Epidermal melanocyte (primary cell): ENCODE measurements at regions not wholly inside any gene's neighbourhood (a gene's known extent, or its start where the extent isn't known, plus 50 kb on each side); places are given as distances from the start of the nearest gene placed in this dataset.
A peak's percentile ranks its signal among the peaks of the same experiment; 100 is the strongest.
"Not testable (repeated sequence)": the region's sequence is repeated elsewhere in the genome, so short reads cannot be mapped to it uniquely, and the experiment has no call there.

ENCODE experiments used
- DNase-seq: peaks from one replicate; pipeline ENCODE4 v3.0.0; 2011; ENCODE audit warnings: low spot score; ENCODE audit not compliant: insufficient read length

DNA sequence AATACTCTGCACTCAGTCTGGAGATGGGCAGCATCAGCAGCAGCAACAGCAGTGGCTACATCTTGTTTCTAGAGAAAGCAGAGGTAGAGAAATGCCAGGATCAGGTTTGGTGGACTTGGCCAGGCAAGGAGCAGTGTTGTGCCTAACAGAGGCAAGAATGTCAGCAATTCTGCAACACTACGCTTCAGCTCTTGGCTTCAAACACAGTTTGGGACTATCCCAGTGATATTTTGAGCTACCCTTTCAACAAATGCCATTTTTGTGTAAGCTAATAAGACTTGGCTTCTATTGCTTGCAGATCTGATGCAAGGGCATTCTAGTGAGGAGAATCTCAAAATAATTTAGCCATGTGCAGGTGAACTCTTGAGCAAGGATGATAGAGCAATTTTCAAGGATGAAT, 271.3 kb downstream of the PCDH20 start:
- DNase-seq, result no peak

DNA sequence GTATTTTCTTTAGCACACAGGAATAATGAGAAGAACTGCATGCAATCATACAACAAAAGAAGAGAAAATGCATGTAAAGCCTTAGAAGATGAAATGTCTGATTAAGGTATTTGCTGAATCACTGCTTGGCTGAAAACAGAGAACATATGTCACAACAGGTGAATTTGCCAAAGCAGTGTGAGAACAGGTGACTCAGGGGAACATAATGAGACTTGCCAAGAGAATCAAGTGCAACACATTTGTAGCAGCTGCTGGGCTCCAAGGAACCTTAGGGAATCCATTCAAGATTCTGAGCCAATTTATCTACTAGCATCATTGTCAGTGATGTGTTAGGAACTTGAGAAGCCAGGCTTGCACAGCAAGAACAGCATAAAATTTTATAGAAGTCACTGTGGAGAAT, 273.1 kb downstream of the PCDH20 start:
- no peak for DNase-seq

DNA sequence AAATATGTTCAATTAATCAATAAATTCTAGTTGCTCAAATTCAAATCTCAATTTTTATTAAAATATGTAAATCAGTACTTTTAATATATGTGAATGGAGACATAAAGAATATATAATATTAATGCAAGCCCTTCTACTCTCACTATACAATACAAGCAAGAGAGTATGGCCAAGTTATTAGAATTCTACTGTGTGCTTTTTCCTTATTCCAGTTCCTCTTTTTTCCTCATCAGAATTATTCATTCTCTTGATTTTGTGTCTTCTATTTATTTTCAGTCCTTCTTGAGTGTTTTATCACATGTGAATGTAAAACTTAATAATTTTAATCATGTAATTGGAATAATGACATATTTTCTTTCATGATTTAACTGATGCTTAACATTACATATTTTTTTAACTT, 276.8 kb downstream of the PCDH20 start:
- no peak for DNase-seq

DNA sequence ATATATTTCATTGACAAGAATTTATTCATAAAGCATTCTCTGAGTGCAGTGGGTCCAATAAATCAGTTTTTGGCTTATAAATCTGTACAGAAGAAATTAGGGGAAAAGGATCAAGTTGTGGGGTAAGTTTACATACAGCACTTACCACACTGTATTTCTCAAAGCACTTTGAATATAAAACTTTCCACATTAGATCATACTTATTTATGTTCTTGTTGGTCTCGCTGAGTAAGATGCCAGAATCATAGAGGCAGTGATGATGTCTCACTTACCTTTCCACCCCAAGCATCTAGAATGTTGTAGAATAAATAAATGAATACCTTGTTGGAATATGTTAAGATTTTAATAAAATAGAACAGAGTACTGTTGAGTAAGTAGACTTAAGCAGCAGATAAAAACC, 279.1 kb downstream of the PCDH20 start:
- DNase-seq, result no peak

DNA sequence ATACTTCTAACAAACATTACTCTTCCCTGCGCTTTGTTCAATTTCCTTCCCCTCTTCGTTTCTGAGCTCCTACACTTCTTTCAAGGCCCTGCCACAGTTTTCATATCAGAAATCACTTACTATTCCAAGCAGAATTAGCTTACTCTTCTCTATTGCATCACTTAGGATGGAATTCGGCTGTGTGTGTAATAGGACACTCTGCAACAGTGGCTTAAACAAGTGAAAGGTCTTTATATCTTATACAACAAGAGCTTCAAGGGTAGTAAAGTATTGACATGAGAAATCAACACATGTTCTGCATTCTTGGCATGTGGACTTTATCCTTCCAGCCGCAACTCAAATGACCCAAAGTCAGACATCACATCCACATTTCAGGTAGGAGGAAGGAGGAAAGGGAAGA, 279.6 kb downstream of the PCDH20 start:
- DNase-seq, result no peak

DNA sequence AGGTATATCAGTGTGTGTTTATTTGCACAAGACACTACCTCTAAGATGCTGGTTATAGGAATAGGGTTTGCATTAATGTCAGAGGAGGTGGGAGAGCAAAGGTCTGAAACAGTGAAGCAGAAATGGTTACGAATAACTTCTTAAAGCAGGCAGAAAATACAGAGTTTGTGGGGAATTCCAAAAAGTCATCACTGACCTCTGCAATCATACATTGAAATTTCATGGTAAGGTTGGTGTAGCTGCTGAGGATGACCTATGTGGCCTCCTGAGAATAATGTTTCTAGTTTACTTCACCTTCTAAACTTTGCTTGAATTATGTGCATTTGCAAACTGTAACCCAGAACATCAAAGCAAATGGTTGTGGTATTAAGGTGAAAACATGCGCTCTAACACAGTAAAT, 280.1 kb downstream of the PCDH20 start:
- no peak for DNase-seq

DNA sequence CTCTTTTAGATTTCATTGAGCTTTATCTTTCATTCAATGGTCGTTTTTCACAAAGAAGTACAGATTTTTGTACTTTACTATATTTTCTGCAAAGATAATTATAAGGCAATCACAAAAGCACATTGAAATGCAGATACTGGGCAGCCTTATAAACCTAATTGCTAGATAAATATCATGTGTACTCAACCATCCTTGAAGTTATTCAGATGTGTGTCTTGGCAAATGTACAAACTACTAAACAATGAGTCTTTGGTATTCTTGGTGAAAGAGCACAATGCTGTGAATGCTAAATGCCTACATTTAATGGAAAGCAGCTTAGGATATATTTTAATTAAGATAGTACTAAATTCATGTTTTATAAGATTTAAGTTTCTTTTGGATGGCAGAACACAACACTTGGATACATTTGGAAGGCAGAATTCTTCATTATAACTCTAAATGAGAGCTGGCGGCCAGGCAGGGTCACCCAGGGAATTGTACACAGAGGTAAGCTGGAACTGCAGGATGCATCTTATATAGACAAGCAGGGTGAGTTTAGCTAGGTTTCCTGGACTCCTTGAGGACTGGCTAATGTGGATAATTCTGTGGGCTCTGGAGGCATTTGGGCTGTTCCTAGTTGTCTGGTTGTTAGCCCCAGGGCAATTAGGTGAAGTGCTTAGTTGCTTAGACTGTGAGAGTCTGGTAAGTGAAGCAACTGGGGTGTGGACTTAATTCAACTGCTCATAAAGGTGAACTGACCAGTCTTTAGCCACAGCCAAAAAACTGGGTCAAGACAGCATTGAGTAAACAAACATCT, 286.6 kb downstream of the PCDH20 start:
- DNase-seq, result no peak

DNA sequence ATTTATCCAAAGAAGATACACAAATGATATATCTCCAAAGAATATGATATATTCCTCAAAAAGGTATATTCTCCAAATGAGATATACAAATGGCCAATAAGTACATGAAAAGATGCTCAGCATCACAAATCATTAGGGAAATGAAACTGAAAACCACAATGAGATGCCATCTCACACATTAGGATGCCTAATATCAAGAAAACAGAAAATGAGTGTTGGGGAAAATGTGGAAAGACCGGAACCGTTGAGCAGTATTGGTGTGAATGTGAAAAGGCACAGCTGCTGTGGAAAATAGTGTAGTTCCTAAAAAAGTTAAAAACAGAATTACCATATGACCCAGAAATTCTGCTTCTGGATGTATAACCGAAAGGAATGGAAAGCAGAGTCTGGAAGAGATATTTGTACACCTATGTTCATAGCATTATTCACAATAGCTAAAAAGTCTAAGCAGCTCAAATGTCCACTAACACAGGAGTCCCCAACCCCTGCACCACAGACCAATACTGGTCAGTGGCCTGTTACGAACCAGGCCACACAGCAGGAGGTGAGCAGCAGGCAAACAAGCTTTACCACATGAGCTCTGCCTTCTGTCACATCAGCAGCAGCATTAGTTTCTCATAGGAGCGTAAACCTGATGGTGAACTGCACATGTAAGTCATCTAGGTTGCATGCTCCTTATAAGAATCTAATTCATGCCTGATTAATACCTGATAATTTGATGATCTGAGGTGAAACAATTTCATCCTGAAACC, 291.9 kb downstream of the PCDH20 start:
- DNase-seq, result no peak

DNA sequence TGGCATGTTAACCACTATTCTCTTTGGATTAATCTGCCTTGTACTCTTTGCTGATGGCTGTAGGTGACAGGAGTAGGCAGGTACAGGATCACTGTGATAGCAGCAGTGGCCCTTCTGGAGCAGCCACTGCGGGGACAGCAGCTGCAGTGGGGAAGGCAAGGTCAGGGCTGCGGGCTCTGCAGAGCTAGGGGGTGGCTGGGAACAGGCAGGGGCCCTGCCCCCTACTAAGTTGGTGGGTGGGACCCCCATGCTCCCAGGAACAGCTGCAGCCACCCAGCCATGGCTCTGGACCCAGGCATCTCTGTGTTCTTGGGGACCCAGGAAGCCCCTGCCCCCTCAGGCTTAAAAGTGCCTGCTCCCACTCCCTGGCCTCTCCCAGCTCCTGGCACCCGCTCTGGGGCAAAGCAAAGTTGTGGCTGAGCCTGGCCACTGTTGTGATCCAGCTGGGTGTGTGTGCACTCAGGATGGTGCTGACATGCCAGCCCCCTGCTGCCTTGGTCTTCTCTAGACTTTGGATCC, 302.4 kb downstream of the PCDH20 start:
- DNase-seq, result no peak

DNA sequence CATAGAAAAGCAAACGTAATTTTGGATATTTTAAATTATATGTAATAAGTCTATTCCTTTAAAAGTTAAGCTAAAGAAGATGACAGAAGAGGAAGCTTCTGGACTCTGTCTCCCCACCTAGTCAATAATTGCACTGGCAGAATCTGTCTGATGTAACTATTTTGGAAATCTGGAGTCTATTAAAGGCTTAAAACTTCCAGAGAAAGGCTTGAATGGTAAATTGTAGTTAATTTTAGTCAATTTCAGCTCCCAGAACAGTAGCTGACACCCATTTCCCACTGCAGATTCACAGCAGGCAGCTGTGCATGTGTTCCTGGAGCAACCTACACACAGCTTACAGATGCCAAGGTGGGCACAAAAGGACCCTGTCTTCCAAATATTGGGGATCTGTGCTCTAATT, 304.1 kb downstream of the PCDH20 start:
- no peak for DNase-seq

DNA sequence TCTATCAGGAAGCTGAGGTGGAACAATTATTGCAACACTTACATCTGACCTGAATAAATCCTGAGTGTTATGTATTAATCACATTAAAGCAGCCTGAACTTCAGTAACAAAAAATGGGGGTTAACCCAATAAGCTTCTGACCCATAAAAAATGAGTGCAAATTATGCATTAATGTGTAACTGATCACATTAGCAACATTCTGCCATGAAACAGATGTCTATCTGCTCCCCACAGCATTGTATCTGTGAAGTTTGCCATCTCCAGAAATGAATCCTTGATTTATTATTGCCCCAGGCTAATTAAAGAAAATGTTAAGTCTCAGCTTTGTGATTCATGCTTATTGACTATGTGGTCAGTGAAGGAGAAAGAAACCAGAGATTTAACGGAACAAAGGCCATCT, 304.9 kb downstream of the PCDH20 start:
- peak; percentile 18 for DNase-seq

DNA sequence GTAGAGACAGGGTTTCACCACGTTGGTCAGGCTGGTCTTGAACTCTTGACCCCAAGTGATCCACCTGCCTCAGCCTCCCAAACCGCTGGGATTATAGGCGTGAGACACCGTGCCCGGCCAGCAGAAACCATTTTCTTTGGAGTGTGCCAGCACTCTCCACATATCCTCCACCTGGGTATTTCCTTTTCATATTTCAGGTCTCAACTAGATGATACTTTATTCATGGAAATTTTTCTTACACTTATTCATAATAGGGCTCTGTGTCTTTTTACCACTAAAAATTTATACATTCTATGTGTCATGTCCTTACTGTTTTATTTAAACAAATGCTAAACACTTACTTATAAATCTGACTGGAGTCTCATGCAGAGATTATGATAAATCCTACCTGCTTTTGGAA, 305.9 kb downstream of the PCDH20 start:
- no peak for DNase-seq

DNA sequence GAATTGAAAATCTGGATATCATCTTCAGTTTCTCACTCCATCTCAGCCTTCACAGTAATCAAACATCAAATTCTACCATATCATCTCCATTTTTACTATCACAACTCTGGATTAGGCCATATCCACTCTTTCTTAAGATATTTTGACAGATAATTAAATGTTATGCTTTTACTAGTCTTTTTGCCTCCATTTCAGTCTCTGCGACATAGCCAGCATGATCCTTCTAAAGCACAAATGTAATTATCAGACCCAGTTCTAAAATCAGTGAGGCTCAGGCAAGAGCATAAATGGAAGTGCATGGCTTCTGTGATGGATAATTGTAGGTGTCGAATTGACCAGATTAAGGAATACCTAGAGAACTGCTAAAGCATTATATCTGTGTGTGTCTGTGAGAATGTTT, 307.7 kb downstream of the PCDH20 start:
- DNase-seq, result no peak

DNA sequence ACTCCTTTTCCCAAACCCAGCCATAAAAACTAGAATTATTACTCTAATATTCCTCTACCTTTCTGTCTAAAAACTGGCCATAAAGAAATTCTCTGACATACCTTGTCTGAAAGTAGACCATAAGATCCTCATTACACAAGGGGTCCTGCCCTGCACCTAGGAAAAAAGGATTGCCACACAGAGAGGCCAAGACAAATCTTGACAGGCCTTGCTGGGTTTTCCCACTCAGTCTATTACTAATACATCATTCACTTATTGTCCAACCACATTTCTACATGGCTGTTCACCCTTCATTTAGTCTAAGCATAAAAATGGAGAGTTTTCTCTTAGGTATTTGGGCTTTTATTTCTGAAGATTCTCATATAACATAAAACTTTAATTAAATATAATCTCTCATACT, 319.8 kb downstream of the PCDH20 start:
- no peak for DNase-seq

DNA sequence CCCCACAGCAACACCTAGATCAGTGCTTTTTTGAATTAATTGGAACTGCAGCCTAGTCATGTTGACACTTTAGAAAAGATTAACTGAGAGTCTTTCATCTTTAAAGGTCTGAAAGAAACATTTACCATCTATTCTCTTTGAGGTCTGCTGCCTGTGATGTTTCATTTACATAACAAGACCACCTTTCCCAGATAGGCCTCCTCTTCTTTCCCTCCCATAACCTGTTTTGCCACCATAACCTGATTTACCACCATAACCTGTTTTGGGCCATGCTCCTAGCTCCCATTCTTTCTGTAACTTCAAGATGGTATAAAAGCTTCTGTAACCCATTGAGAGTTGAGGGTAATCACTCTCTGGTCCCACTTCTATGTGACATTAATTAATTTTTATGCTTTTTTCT, 320.8 kb downstream of the PCDH20 start:
- DNase-seq, result no peak

DNA sequence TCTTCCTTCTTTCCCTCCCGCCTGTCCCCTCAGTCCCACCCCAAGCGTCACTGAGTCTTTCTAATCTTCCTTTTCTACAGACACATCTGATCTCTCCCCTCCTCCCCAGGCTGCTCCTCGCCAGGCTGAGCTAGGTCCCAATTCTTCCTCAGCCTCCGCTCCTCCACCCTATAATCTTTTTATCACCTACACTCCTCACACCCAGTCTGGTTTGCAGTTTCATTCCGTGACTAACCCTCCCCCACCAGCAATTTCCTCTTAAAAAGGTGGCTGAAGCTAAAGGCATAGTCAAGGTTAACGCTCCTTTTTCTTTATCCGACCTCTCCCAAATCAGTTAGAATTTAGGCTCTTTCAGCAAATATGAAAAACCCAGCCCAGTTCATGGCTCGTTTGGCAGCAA, 325.8 kb downstream of the PCDH20 start:
- DNase-seq, result not testable (repeated sequence)

DNA sequence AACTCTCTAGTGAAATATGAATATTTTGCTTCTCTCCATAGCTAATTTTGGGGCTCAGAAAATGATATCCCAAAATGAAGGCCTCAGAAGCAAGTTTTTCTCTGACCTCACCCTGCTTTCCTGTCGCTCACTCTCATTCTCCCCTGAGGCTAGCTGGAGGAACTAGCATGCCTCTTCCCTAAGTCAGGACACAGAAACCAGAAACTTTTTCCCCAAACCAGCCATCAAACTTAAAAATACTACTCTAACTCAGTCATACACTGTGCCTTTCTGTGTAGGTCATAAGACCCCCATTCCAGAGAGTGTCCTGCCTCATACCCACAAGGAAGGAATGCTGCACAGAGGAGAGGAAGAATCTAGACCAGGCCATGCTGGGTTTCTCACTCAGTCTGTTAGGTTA, 329.6 kb downstream of the PCDH20 start:
- DNase-seq, result no peak

DNA sequence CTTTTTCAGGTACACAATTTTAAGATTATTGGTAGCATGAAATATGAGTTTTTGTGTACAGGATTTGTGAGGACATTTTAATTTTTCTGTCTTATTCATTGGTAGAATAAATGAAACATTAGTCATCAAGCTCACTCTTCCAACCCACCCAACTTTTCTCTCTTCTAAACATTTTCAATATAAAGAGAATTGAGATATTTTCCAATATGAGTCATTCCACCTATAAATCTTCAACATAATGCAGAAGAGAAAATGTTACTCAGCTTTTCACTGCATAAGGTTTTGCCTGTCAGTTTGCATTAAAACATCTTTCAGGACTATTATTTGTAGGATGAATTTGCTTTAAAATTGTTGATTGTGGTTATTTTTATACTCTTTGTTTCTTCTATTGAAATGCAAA, 330.7 kb downstream of the PCDH20 start:
- no peak for DNase-seq

DNA sequence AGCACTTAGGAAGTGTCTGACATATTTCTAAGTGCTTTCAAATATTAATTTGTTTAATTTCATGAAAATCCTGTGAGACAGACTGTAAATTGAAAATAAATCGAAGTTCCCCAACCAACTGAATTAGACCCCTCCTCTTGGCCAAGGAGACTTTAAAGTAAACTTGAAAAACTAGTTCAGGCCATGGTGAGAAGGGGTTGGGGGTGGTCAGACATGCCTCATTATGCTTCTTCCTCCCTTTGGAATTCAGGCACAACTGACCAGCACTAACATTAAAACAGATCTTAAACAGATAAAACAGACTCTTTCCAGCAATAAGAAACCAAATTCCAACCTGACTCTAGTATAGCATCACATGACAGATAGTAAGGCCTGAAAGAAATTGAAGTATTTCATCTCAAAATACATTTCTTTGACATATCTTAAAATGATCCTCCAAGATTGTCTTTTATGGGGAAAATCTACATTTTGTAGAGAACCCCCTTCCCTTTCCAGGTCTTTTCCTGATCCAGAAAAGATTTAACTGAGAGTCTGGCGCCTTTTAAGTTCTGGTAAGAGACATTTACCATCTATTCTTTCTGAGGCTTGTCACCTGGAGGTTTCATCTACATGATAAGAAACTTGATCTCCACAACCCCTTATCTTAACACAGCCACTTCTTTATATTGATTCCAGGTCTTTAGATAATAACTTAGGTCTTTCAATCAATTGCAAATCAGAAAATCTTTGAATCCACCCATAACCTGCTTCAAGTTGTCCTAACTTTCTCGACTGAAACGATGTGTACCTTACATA, 336.5 kb downstream of the PCDH20 start:
- DNase-seq, result no peak

DNA sequence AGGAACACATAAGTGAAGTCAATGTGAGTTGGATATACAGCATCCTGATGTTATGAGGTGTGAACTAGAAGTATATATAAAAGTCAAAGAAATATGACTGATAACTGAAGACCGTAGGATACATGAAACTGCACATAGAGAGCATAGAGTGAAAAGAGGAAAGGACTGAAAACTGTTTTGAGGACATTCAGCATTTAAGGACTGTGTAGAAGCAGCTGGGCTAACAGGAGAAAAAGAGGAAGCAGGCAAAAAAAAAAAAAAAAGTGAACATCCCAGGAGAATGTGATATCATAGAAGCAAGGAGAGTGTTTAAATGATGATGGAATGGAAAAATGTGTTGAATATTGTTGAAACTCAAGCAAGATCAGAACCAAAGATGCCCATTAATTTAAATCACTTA, 363.5 kb downstream of the PCDH20 start:
- DNase-seq, result no peak

DNA sequence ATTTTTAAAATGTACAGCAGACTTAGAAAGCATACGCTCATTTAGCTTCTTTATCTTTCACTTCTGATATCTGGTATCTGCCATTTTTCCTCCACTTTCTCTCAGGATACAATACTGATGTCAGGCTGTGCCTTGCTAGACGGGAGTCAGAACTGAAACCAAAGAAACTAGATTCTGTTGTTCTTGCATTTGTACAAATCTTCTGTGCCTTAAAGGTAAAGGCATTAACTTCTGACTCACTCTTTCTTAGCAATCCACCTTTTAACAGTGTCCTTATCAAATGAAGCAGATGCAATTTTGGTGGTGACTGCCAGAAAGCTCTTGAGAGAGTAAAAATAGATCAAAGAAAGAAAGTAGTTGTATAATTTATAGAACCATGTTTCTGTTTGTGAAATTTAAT, 370.4 kb downstream of the PCDH20 start:
- no peak for DNase-seq

DNA sequence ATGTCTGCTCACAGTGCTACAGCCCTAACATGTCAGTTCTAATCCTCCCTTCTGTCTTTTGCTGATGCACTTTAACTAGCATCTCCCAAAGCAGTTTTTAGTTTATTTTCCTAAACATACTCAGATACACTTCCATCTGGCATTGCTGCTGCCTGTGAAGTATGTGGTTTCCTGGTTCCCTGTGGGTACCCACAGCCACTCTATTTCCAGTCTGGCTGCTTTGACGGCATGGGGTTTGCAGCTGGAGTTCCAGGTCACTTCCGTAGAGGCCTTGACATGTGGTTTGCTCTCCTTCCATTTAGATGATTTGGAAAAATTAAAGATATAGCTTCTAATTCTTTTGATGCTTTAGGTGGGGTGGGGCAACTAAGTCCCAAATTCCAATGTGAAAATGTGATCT, 375.5 kb downstream of the PCDH20 start:
- DNase-seq, result no peak
